PC-9 (cell line): ENCODE measurements at regions not wholly inside any gene's neighbourhood (a gene's known extent, or its start where the extent isn't known, plus 50 kb on each side); places are given as distances from the start of the nearest gene placed in this dataset.

Experiments
- EZH2 ChIP-seq: fragments of 200-600 bp; sonication (generic); IDR thresholded peaks from 2 replicates; pipeline ENCODE4 v1.8.0; 2017; ENCODE audit warnings: antibody characterized with exemption, low read depth
- TF ChIP-seq, protein P1 (sequence below): fragments of 200-600 bp; sonication (generic); conservative IDR thresholded peaks from 2 replicates; pipeline ENCODE4 v1.6.1; 2017; ENCODE audit warnings: mixed run types, antibody characterized with exemption, mild to moderate bottlenecking, moderate library complexity

DNA sequence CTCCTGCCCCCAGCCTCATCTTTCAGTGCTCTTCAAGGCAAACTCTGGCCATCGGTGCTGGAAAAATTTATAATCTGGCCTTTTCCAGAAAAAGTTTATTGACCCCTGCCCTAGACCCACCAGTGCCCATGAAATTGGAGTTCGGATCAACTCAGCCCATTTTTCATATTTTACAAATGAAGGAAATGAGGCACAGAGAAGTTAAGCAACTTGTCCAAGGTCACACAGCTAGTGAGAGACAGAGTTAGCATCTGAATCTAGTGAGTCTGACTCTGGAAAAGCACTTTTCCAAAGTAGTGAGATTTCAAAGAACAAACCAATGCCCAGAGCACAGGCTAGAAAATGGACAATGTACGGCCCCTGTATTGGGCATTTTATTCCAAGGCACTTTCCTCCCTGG lies 69.4 kb upstream of the TLE3 start:
- TF ChIP-seq, protein P1, sequence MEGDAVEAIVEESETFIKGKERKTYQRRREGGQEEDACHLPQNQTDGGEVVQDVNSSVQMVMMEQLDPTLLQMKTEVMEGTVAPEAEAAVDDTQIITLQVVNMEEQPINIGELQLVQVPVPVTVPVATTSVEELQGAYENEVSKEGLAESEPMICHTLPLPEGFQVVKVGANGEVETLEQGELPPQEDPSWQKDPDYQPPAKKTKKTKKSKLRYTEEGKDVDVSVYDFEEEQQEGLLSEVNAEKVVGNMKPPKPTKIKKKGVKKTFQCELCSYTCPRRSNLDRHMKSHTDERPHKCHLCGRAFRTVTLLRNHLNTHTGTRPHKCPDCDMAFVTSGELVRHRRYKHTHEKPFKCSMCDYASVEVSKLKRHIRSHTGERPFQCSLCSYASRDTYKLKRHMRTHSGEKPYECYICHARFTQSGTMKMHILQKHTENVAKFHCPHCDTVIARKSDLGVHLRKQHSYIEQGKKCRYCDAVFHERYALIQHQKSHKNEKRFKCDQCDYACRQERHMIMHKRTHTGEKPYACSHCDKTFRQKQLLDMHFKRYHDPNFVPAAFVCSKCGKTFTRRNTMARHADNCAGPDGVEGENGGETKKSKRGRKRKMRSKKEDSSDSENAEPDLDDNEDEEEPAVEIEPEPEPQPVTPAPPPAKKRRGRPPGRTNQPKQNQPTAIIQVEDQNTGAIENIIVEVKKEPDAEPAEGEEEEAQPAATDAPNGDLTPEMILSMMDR: no peak
- no peak for TF ChIP-seq EZH2
